Keratinocyte (primary cell): ENCODE measurements at regions not wholly inside any gene's neighbourhood (a gene's known extent, or its start where the extent isn't known, plus 50 kb on each side); places are given as distances from the start of the nearest gene placed in this dataset.

ENCODE experiments used
- CTCF ChIP-seq, 3 experiments: IDR thresholded peaks in 1 of 3; conservative IDR thresholded peaks in 1 of 3; optimal IDR thresholded peaks in 1 of 3; 2 replicates in 2 of 3; 3 replicates in 1 of 3; pipeline versions ENCODE3 to v1.5.1; 2011; ENCODE audit warnings: low read length in 3 of 3, mild to moderate bottlenecking in 3 of 3, moderate library complexity in 2 of 3, control low read depth in 1 of 3, inconsistent platforms in 1 of 3; ENCODE audit not compliant: insufficient read depth in 2 of 3; ENCODE audit errors: extremely low read depth in 1 of 3
- EZH2 ChIP-seq: IDR thresholded peaks from one replicate; pipeline ENCODE4 v1.6.1; 2012; ENCODE audit warnings: inconsistent platforms, mild to moderate bottlenecking, low read length, moderate library complexity

- TF ChIP-seq CTCF (optimal IDR thresholded peaks at IDR 0.05 in 1 of 3, IDR thresholded peaks at IDR 0.05 in 1 of 3, conservative IDR thresholded peaks at IDR 0.05 in 1 of 3; ENCODE audit: extremely low read depth in 1 of 3, insufficient read depth in 2 of 3, low read length in 3 of 3) (no peak), EZH2 (no peak)
Measured at GRCh38 chr7:12152196-12152918, 58.7 kb upstream of the TMEM106B start.
